ENCODE measurements at regions not wholly inside any gene's neighbourhood (a gene's known extent, or its start where the extent isn't known, plus 50 kb on each side); places are given as distances from the start of the nearest gene placed in this dataset.
A peak's percentile ranks its signal among the peaks of the same experiment; 100 is the strongest.

- Histone ChIP-seq H2BK5ac (ENCODE audit: low read length) (no peak overlapping the region), H3K27ac (ENCODE audit: low read depth, low read length) (no peak overlapping the region), H3K79me2 (ENCODE audit: control insufficient read depth, insufficient read depth, low read length) (no peaks in the 10 kb centered on the region), H3K18ac (ENCODE audit: low read length) (no peak overlapping the region), H3K79me1 (ENCODE audit: low read length) (no peaks in the 10 kb centered on the region), H3K4ac (ENCODE audit: low read depth, low read length) (no peak overlapping the region), H2AK5ac (ENCODE audit: low read length) (no peak overlapping the region), H2BK15ac (replicated peaks; ENCODE audit: low read depth) (no peak overlapping the region), H3K9ac (ENCODE audit: low read length) (no peak overlapping the region), H3K4me2 (ENCODE audit: low read length) (no peak overlapping the region), H2BK120ac (ENCODE audit: low read depth, low read length) (no peak overlapping the region), H4K5ac (ENCODE audit: low read length) (no peak overlapping the region), H3K36me3 (ENCODE audit: control insufficient read depth, insufficient read depth, low read length) (no peaks in the 10 kb centered on the region), H3K4me3 (ENCODE audit: low read length) (no peak overlapping the region), H4K8ac (ENCODE audit: low read depth, low read length) (no peak overlapping the region), H3K27me3 (ENCODE audit: insufficient read depth, low read length, poor library complexity) (no peaks in the 10 kb centered on the region), H3K23ac (ENCODE audit: low read length) (no peak overlapping the region), H3K56ac (ENCODE audit: low read length) (no peak overlapping the region), H3K4me1 (ENCODE audit: control insufficient read depth, low read depth, low read length) (no peaks in the 10 kb centered on the region)
- no peak for DNase-seq
- WGBS (ENCODE audit: extremely low coverage, insufficient coverage, low lambda C conversion rate), result no CpG with 5 or more reads among the region's 8 CpGs
Measured at GRCh38 chr2:23065936-23066335, 319.0 kb upstream of the KLHL29 start.

GRCh38 chr2:23066686-23067085 is 318.3 kb upstream of the KLHL29 start:
- Histone ChIP-seq H3K23ac (ENCODE audit: low read length) (no peak overlapping the region), H2AK5ac (ENCODE audit: low read length) (no peak overlapping the region), H3K56ac (ENCODE audit: low read length) (no peak overlapping the region), H3K79me1 (ENCODE audit: low read length) (no peaks in the 10 kb centered on the region), H3K27me3 (ENCODE audit: insufficient read depth, low read length, poor library complexity) (no peaks in the 10 kb centered on the region), H3K4me3 (ENCODE audit: low read length) (no peak overlapping the region), H3K18ac (ENCODE audit: low read length) (no peak overlapping the region), H2BK15ac (replicated peaks; ENCODE audit: low read depth) (no peak overlapping the region), H3K27ac (ENCODE audit: low read depth, low read length) (no peak overlapping the region), H3K4me2 (ENCODE audit: low read length) (no peak overlapping the region), H2BK5ac (ENCODE audit: low read length) (no peak overlapping the region), H3K4ac (ENCODE audit: low read depth, low read length) (no peak overlapping the region), H3K4me1 (ENCODE audit: control insufficient read depth, low read depth, low read length) (no peaks in the 10 kb centered on the region), H4K5ac (ENCODE audit: low read length) (no peak overlapping the region), H2BK120ac (ENCODE audit: low read depth, low read length) (no peak overlapping the region), H3K79me2 (ENCODE audit: control insufficient read depth, insufficient read depth, low read length) (no peaks in the 10 kb centered on the region), H3K36me3 (ENCODE audit: control insufficient read depth, insufficient read depth, low read length) (no peaks in the 10 kb centered on the region), H3K9ac (ENCODE audit: low read length) (no peak overlapping the region), H4K8ac (ENCODE audit: low read depth, low read length) (no peak overlapping the region)
- no CpG with 5 or more reads among the region's 3 CpGs for WGBS (ENCODE audit: extremely low coverage, insufficient coverage, low lambda C conversion rate)
- no peak for DNase-seq

GRCh38 chr2:23069156-23069555 is 315.8 kb upstream of the KLHL29 start:
- Histone ChIP-seq H4K8ac (ENCODE audit: low read depth, low read length) (no peak overlapping the region), H3K79me2 (ENCODE audit: control insufficient read depth, insufficient read depth, low read length) (no peaks in the 10 kb centered on the region), H3K27me3 (ENCODE audit: insufficient read depth, low read length, poor library complexity) (no peaks in the 10 kb centered on the region), H3K4me2 (ENCODE audit: low read length) (no peak overlapping the region), H2BK120ac (ENCODE audit: low read depth, low read length) (no peak overlapping the region), H3K4me3 (ENCODE audit: low read length) (no peak overlapping the region), H2BK15ac (replicated peaks; ENCODE audit: low read depth) (no peak overlapping the region), H3K36me3 (ENCODE audit: control insufficient read depth, insufficient read depth, low read length) (no peaks in the 10 kb centered on the region), H2AK5ac (ENCODE audit: low read length) (no peak overlapping the region), H3K79me1 (ENCODE audit: low read length) (no peaks in the 10 kb centered on the region), H3K18ac (ENCODE audit: low read length) (no peak overlapping the region), H3K23ac (ENCODE audit: low read length) (no peak overlapping the region), H3K27ac (ENCODE audit: low read depth, low read length) (no peak overlapping the region), H3K56ac (ENCODE audit: low read length) (no peak overlapping the region), H4K5ac (ENCODE audit: low read length) (no peak overlapping the region), H2BK5ac (ENCODE audit: low read length) (no peak overlapping the region), H3K9ac (ENCODE audit: low read length) (no peak overlapping the region), H3K4ac (ENCODE audit: low read depth, low read length) (no peak overlapping the region), H3K4me1 (ENCODE audit: control insufficient read depth, low read depth, low read length) (no peaks in the 10 kb centered on the region)
- no CpG with 5 or more reads among the region's 3 CpGs for WGBS (ENCODE audit: extremely low coverage, insufficient coverage, low lambda C conversion rate)
- no peak for DNase-seq

- no peak overlapping the region for H4K8ac ChIP-seq (ENCODE audit: low read depth, low read length)
- no peaks in the 10 kb centered on the region for H3K27me3 ChIP-seq (ENCODE audit: insufficient read depth, low read length, poor library complexity)
- H3K18ac ChIP-seq (ENCODE audit: low read length), result no peak overlapping the region
- peak; percentile 11 for DNase-seq
- no peak overlapping the region for H2AK5ac ChIP-seq (ENCODE audit: low read length)
- no peaks in the 10 kb centered on the region for H3K4me1 ChIP-seq (ENCODE audit: control insufficient read depth, low read depth, low read length)
- H3K36me3 ChIP-seq (ENCODE audit: control insufficient read depth, insufficient read depth, low read length), result no peaks in the 10 kb centered on the region
- H3K4me3 ChIP-seq (ENCODE audit: low read length), result no peak overlapping the region
- H3K23ac ChIP-seq (ENCODE audit: low read length), result no peak overlapping the region
- H3K79me2 ChIP-seq (ENCODE audit: control insufficient read depth, insufficient read depth, low read length), result no peaks in the 10 kb centered on the region
- no peak overlapping the region for H2BK5ac ChIP-seq (ENCODE audit: low read length)
- H2BK120ac ChIP-seq (ENCODE audit: low read depth, low read length), result no peak overlapping the region
- H3K4ac ChIP-seq (ENCODE audit: low read depth, low read length), result no peak overlapping the region
- H3K9ac ChIP-seq (ENCODE audit: low read length), result no peak overlapping the region
- H3K56ac ChIP-seq (ENCODE audit: low read length), result no peak overlapping the region
- no CpG with 5 or more reads among the region's 3 CpGs for WGBS (ENCODE audit: extremely low coverage, insufficient coverage, low lambda C conversion rate)
- no peak overlapping the region for H2BK15ac ChIP-seq (replicated peaks; ENCODE audit: low read depth)
- H3K4me2 ChIP-seq (ENCODE audit: low read length), result no peak overlapping the region
- no peaks in the 10 kb centered on the region for H3K79me1 ChIP-seq (ENCODE audit: low read length)
- H3K27ac ChIP-seq (ENCODE audit: low read depth, low read length), result no peak overlapping the region
- no peak overlapping the region for H4K5ac ChIP-seq (ENCODE audit: low read length)
Measured at GRCh38 chr2:23069923-23070322, 315.1 kb upstream of the KLHL29 start.

- H2BK5ac ChIP-seq (ENCODE audit: low read length), result no peak overlapping the region
- no peak overlapping the region for H3K4me3 ChIP-seq (ENCODE audit: low read length)
- H3K9ac ChIP-seq (ENCODE audit: low read length), result no peak overlapping the region
- H3K27ac ChIP-seq (ENCODE audit: low read depth, low read length), result no peak overlapping the region
- no peaks in the 10 kb centered on the region for H3K27me3 ChIP-seq (ENCODE audit: insufficient read depth, low read length, poor library complexity)
- H3K56ac ChIP-seq (ENCODE audit: low read length), result no peak overlapping the region
- H2AK5ac ChIP-seq (ENCODE audit: low read length), result no peak overlapping the region
- H3K18ac ChIP-seq (ENCODE audit: low read length), result no peak overlapping the region
- H2BK120ac ChIP-seq (ENCODE audit: low read depth, low read length), result no peak overlapping the region
- no peaks in the 10 kb centered on the region for H3K79me1 ChIP-seq (ENCODE audit: low read length)
- H3K4me1 ChIP-seq (ENCODE audit: control insufficient read depth, low read depth, low read length), result no peaks in the 10 kb centered on the region
- no peaks in the 10 kb centered on the region for H3K79me2 ChIP-seq (ENCODE audit: control insufficient read depth, insufficient read depth, low read length)
- DNase-seq, result no peak
- no peak overlapping the region for H3K23ac ChIP-seq (ENCODE audit: low read length)
- no peak overlapping the region for H4K5ac ChIP-seq (ENCODE audit: low read length)
- H4K8ac ChIP-seq (ENCODE audit: low read depth, low read length), result no peak overlapping the region
- no peak overlapping the region for H2BK15ac ChIP-seq (replicated peaks; ENCODE audit: low read depth)
- H3K36me3 ChIP-seq (ENCODE audit: control insufficient read depth, insufficient read depth, low read length), result no peaks in the 10 kb centered on the region
- H3K4ac ChIP-seq (ENCODE audit: low read depth, low read length), result no peak overlapping the region
- H3K4me2 ChIP-seq (ENCODE audit: low read length), result no peak overlapping the region
Measured at GRCh38 chr2:23073056-23073455, 311.9 kb upstream of the KLHL29 start.

GRCh38 chr2:23073671-23074070 is 311.3 kb upstream of the KLHL29 start:
- DNase-seq, result no peak
- H3K4me3 ChIP-seq (ENCODE audit: low read length), result no peak overlapping the region
- no peaks in the 10 kb centered on the region for H3K79me1 ChIP-seq (ENCODE audit: low read length)
- WGBS (ENCODE audit: extremely low coverage, insufficient coverage, low lambda C conversion rate), result no CpG with 5 or more reads among the region's 2 CpGs
- no peak overlapping the region for H2AK5ac ChIP-seq (ENCODE audit: low read length)
- H3K36me3 ChIP-seq (ENCODE audit: control insufficient read depth, insufficient read depth, low read length), result no peaks in the 10 kb centered on the region
- H3K23ac ChIP-seq (ENCODE audit: low read length), result no peak overlapping the region
- H4K5ac ChIP-seq (ENCODE audit: low read length), result no peak overlapping the region
- no peaks in the 10 kb centered on the region for H3K4me1 ChIP-seq (ENCODE audit: control insufficient read depth, low read depth, low read length)
- no peak overlapping the region for H3K4me2 ChIP-seq (ENCODE audit: low read length)
- H3K9ac ChIP-seq (ENCODE audit: low read length), result no peak overlapping the region
- no peak overlapping the region for H3K27ac ChIP-seq (ENCODE audit: low read depth, low read length)
- H2BK120ac ChIP-seq (ENCODE audit: low read depth, low read length), result no peak overlapping the region
- no peak overlapping the region for H3K56ac ChIP-seq (ENCODE audit: low read length)
- H3K18ac ChIP-seq (ENCODE audit: low read length), result no peak overlapping the region
- H4K8ac ChIP-seq (ENCODE audit: low read depth, low read length), result no peak overlapping the region
- H3K79me2 ChIP-seq (ENCODE audit: control insufficient read depth, insufficient read depth, low read length), result no peaks in the 10 kb centered on the region
- no peak overlapping the region for H3K4ac ChIP-seq (ENCODE audit: low read depth, low read length)
- no peak overlapping the region for H2BK5ac ChIP-seq (ENCODE audit: low read length)
- H3K27me3 ChIP-seq (ENCODE audit: insufficient read depth, low read length, poor library complexity), result no peaks in the 10 kb centered on the region
- H2BK15ac ChIP-seq (replicated peaks; ENCODE audit: low read depth), result no peak overlapping the region
